HUES48 (cell line): ENCODE measurements at regions not wholly inside any gene's neighbourhood (a gene's known extent, or its start where the extent isn't known, plus 50 kb on each side); places are given as distances from the start of the nearest gene placed in this dataset.
"Not testable (repeated sequence)": the region's sequence is repeated elsewhere in the genome, so short reads cannot be mapped to it uniquely, and the experiment has no call there.

Experiments used
- H3K27ac ChIP-seq: one replicate; pipeline ENCODE4 v1.7.0; 2013; ENCODE audit warnings: low read depth, low read length, inconsistent platforms
- H3K27me3 ChIP-seq: 2 replicates; pipeline ENCODE4 v1.6.1; 2013; ENCODE audit warnings: mild to moderate bottlenecking, low read length; ENCODE audit not compliant: control insufficient read depth, insufficient read depth
- H3K36me3 ChIP-seq: 2 replicates; pipeline ENCODE4 v1.6.1; 2013; ENCODE audit warnings: low read length; ENCODE audit not compliant: control insufficient read depth, insufficient read depth
- H3K4me1 ChIP-seq: 2 replicates; pipeline ENCODE4 v1.6.1; 2013; ENCODE audit warnings: mild to moderate bottlenecking, low read length; ENCODE audit not compliant: control insufficient read depth, insufficient read depth
- H3K4me3 ChIP-seq: 2 replicates; pipeline ENCODE4 v1.5.1; 2013; ENCODE audit warnings: mild to moderate bottlenecking, low read depth, low read length
- H3K9ac ChIP-seq: 2 replicates; pipeline ENCODE4 v1.6.1; 2013; ENCODE audit warnings: mild to moderate bottlenecking, low read depth, low read length, moderate library complexity
- H3K9me3 ChIP-seq: 2 replicates; pipeline ENCODE4 v1.6.1; 2013; ENCODE audit warnings: low read length; ENCODE audit not compliant: control insufficient read depth, insufficient read depth

GRCh38 chr2:57479981-57480380 lies 566.6 kb upstream of the VRK2 start:
- no peak overlapping the region for H3K27ac ChIP-seq
- no peaks in the 10 kb centered on the region for H3K36me3 ChIP-seq
- no peak overlapping the region for H3K4me3 ChIP-seq
- no peaks in the 10 kb centered on the region for H3K9me3 ChIP-seq
- H3K27me3 ChIP-seq: no peaks in the 10 kb centered on the region
- H3K9ac ChIP-seq: no peak overlapping the region
- peaks cover 7% of the 10 kb centered on the region; the same call in 1 of the 2 replicates for H3K4me1 ChIP-seq

GRCh38 chr2:57488061-57488460 lies 558.5 kb upstream of the VRK2 start:
- Histone ChIP-seq H3K4me3 (no peak overlapping the region), H3K4me1 (no peaks in the 10 kb centered on the region), H3K27ac (no peak overlapping the region), H3K27me3 (no peaks in the 10 kb centered on the region), H3K36me3 (no peaks in the 10 kb centered on the region), H3K9me3 (no peaks in the 10 kb centered on the region), H3K9ac (no peak overlapping the region)

GRCh38 chr2:57490741-57491140 lies 555.9 kb upstream of the VRK2 start:
- Histone ChIP-seq H3K27me3 (no peaks in the 10 kb centered on the region), H3K4me3 (no peak overlapping the region), H3K36me3 (no peaks in the 10 kb centered on the region), H3K4me1 (no peaks in the 10 kb centered on the region), H3K27ac (no peak overlapping the region), H3K9me3 (no peaks in the 10 kb centered on the region), H3K9ac (no peak overlapping the region)

GRCh38 chr2:57491213-57491612 lies 555.4 kb upstream of the VRK2 start:
- no peak overlapping the region for H3K9ac ChIP-seq
- H3K27me3 ChIP-seq: no peaks in the 10 kb centered on the region
- H3K27ac ChIP-seq: no peak overlapping the region

GRCh38 chr2:57493966-57494365 lies 552.6 kb upstream of the VRK2 start:
- H3K9ac ChIP-seq, H3K4me3 ChIP-seq, H3K27me3 ChIP-seq, H3K9me3 ChIP-seq, H3K36me3 ChIP-seq, H3K4me1 ChIP-seq, H3K27ac ChIP-seq: not testable (repeated sequence)

More at GRCh38 chr2:57491213-57491612, 555.4 kb upstream of the VRK2 start:
- no peaks in the 10 kb centered on the region for H3K9me3 ChIP-seq
- H3K4me3 ChIP-seq: no peak overlapping the region
- no peaks in the 10 kb centered on the region for H3K36me3 ChIP-seq
- no peaks in the 10 kb centered on the region for H3K4me1 ChIP-seq

GRCh38 chr2:57497489-57498096 lies 549.0 kb upstream of the VRK2 start:
- Histone ChIP-seq H3K9ac (no peak overlapping the region), H3K9me3 (no peaks in the 10 kb centered on the region), H3K4me3 (no peak overlapping the region), H3K27ac (no peak overlapping the region), H3K4me1 (no peaks in the 10 kb centered on the region), H3K27me3 (no peaks in the 10 kb centered on the region), H3K36me3 (no peaks in the 10 kb centered on the region)

GRCh38 chr2:57504787-57505186 lies 541.8 kb upstream of the VRK2 start:
- Histone ChIP-seq H3K4me1 (peaks cover 7% of the 10 kb centered on the region; the same call in 1 of the 2 replicates), H3K27me3 (no peaks in the 10 kb centered on the region)

GRCh38 chr2:57509189-57509588 lies 537.4 kb upstream of the VRK2 start:
- peaks cover 7% of the 10 kb centered on the region; the same call in 1 of the 2 replicates for H3K4me1 ChIP-seq
- H3K4me3 ChIP-seq: no peak overlapping the region
- H3K36me3 ChIP-seq: no peaks in the 10 kb centered on the region
- H3K27ac ChIP-seq: no peak overlapping the region
- no peaks in the 10 kb centered on the region for H3K9me3 ChIP-seq
- H3K9ac ChIP-seq: no peak overlapping the region
- H3K27me3 ChIP-seq: no peaks in the 10 kb centered on the region

More at GRCh38 chr2:57504787-57505186, 541.8 kb upstream of the VRK2 start:
- Histone ChIP-seq H3K27ac (no peak overlapping the region), H3K4me3 (no peak overlapping the region), H3K9ac (no peak overlapping the region), H3K36me3 (no peaks in the 10 kb centered on the region), H3K9me3 (no peaks in the 10 kb centered on the region)

- H3K4me1 ChIP-seq: peaks cover 7% of the 10 kb centered on the region; the same call in 1 of the 2 replicates
- H3K4me3 ChIP-seq: no peak overlapping the region
- no peaks in the 10 kb centered on the region for H3K9me3 ChIP-seq
- no peaks in the 10 kb centered on the region for H3K36me3 ChIP-seq
- no peak overlapping the region for H3K27ac ChIP-seq
- no peak overlapping the region for H3K9ac ChIP-seq
- H3K27me3 ChIP-seq: no peaks in the 10 kb centered on the region
Measured at GRCh38 chr2:57510704-57511103, 535.9 kb upstream of the VRK2 start.

GRCh38 chr2:57515366-57515765 lies 531.2 kb upstream of the VRK2 start:
- Histone ChIP-seq H3K4me3 (no peak overlapping the region), H3K27ac (no peak overlapping the region), H3K27me3 (no peaks in the 10 kb centered on the region), H3K9ac (no peak overlapping the region), H3K9me3 (no peaks in the 10 kb centered on the region), H3K4me1 (peaks cover 3% of the 10 kb centered on the region; the same call in 1 of the 2 replicates), H3K36me3 (no peaks in the 10 kb centered on the region)

GRCh38 chr2:57516698-57517340 lies 529.8 kb upstream of the VRK2 start:
- H3K27ac ChIP-seq: no peak overlapping the region
- H3K9me3 ChIP-seq: no peaks in the 10 kb centered on the region
- H3K9ac ChIP-seq: no peak overlapping the region
- no peak overlapping the region for H3K4me3 ChIP-seq
- no peaks in the 10 kb centered on the region for H3K36me3 ChIP-seq
- H3K27me3 ChIP-seq: no peaks in the 10 kb centered on the region
- peaks cover 3% of the 10 kb centered on the region; the same call in 1 of the 2 replicates for H3K4me1 ChIP-seq
